ENCODE measurements at regions not wholly inside any gene's neighbourhood (a gene's known extent, or its start where the extent isn't known, plus 50 kb on each side); places are given as distances from the start of the nearest gene placed in this dataset.
A peak's percentile ranks its signal among the peaks of the same experiment; 100 is the strongest.

DNA sequence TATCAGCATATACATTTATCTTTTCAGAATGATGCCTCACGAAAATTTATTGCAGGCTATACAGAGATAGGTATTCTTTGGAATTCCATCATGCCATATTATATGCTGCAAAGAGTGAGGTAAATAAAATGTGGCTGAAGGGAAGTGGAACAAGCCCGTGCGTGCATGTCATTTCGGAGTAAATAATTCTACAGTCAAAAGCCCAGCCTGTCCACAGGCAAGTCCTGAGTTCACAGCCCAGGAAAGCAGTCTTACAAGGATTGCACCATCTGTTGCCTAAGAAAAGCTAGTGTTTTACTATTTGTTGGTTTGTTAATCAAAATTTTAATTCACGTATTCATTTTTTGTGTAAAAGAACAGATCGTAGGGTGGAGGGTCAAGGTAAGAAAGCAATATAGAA is 292.4 kb upstream of the AKR1E2 start:
- no peak for FAIRE-seq
- DNase-seq (ENCODE audit: low spot score), result no peak

DNA sequence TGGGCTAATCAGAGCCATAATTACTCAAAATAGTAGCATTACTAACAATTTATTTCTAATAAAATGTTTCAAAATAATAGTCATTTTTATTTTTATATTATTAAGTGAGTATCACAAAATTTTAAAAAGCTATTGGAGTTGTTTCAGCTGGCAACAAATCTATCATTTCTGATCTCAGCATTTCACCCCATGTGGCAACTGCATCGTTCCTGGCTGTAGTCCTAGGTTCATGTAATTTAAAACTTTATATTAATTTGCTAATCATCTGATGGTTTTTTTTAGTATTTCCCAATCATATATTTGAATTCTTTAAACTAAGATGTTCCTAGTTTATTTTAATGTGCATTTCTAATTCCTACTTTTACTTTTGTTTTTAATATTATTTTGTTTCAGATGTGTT is 293.0 kb upstream of the AKR1E2 start:
- DNase-seq (ENCODE audit: low spot score) (no peak), FAIRE-seq (no peak)

DNA sequence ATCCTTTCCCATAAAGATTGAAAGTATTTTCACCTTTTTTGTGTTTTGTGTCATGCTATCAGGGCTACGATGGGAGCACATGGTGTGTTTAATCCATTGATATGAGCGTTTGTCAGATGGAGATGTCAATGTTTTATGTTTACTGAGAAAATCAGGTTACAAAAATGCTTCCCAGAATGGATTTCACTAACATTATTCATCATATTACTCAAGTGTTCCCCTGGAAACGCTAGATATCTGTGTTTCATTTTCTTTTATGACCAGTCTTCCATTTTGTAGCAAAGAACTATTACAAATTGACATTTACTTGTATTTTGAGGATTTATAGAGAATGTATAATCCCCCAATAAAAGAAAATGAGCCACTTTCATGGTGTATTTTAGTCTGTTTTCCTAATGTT is 293.5 kb upstream of the AKR1E2 start:
- no peak for FAIRE-seq
- DNase-seq (ENCODE audit: low spot score), result no peak

DNA sequence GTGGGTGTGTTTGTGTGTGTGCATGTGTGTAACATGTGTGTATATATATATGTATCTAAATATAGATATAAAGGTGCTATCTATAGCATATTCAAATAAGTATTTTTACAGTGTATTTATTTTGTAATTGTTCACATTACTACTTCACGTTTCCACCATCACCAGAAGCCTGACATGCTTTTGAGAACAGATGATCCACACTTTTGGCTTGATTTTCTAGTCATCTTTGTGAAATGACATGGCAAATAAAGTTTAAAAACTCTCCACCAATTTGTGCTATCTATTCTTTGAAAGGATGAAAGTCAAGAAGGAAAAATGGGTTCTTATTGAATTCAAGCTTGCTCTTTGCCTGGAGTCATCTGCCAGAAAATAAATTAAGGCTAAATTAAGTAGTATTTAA is 294.0 kb upstream of the AKR1E2 start:
- no peak for FAIRE-seq

DNA sequence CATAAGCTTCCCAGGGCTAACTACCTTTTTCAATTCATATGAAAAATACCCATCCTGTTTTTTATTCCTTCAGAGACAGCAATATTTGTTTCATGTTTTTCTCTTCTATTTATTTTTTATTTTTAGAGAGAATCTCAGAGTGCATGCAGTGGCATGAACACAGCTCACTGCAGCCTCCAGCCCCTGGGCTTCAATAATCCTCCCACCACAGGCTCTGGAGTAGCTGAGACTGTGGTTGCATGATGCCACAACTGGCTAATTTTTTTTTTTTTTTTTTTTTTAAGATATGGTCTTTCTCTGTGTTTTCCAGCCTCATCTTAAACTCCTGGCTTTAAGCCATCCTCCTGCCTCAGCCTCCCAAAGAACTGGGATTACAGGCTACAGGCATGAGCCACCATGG is 296.7 kb upstream of the AKR1E2 start:
- FAIRE-seq, result no peak
- no peak for DNase-seq (ENCODE audit: low spot score)

More for the DNA sequence above, 294.0 kb upstream of the AKR1E2 start:
- DNase-seq (ENCODE audit: low spot score), result no peak

DNA sequence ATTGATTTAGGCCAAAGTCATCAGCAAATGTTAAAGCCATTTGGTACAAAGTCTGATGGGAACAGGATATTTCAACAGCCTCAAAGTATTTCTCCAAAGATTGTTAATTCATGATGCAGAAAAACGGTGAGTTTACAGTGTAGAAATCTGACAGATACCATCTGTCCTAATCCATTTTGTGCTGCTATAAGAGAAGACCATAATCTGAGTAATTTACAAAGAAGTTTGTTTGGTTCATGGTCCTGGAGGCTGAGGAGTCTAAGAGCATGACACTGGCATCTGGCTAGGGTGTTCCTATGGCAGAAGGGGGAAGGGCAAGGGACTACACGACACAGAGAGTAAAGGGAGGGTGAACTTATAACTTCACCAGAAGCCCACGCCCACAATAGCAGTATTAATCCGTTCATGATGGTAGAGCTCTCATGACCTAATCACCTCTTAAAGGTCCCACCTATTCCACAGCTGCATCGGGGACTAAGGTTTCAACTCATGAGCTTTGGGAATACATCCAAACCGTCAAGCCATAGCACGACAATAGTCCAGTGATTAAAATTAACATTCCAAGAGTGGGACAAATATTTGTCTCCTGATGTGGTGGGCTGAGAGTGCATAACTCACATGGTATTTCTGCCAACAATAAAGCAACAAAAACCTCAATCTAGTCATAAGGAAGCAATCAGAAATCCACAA is 298.6 kb upstream of the AKR1E2 start:
- no peak for FAIRE-seq
- DNase-seq (ENCODE audit: low spot score), result peak; percentile 41

DNA sequence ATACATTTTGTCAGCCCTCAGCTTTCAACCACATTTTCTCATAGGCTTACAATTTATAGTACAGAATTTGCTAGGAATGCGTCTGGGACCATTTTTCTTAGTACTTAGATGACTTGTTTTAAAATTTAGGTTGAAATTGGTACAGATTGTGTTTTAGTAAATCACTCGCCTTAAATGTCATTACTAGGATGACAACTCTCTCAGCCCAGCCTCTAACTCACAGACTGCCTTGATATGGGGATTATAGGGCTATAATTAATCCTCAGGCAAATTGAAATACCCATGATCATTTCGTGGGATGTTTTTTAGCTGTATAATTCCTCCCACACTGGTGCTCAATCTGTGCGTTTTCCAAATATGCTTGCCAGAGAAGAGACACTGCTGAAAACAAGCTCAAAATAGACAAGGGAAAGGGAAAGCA is 299.7 kb upstream of the AKR1E2 start:
- no peak for FAIRE-seq
- DNase-seq (ENCODE audit: low spot score), result no peak

DNA sequence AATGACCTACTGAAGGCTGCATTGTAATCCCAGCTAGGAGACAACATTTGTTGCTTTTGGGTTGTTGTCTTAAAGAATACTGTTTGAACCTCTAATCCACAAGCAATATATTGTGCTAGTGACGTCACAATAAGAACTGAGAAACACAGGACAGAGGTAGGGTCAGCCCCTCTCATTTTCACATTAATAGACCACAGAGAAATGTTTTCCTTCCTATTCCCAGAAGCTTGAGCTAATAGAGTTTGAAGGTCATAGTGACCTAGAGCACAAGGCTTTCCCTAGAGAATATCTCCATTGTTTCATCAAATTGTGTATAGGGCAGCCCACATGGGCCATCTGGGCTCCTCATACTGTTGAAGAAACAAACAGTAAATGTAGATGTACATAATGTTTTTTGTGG is 300.9 kb upstream of the AKR1E2 start:
- FAIRE-seq (no peak), DNase-seq (ENCODE audit: low spot score) (no peak)

DNA sequence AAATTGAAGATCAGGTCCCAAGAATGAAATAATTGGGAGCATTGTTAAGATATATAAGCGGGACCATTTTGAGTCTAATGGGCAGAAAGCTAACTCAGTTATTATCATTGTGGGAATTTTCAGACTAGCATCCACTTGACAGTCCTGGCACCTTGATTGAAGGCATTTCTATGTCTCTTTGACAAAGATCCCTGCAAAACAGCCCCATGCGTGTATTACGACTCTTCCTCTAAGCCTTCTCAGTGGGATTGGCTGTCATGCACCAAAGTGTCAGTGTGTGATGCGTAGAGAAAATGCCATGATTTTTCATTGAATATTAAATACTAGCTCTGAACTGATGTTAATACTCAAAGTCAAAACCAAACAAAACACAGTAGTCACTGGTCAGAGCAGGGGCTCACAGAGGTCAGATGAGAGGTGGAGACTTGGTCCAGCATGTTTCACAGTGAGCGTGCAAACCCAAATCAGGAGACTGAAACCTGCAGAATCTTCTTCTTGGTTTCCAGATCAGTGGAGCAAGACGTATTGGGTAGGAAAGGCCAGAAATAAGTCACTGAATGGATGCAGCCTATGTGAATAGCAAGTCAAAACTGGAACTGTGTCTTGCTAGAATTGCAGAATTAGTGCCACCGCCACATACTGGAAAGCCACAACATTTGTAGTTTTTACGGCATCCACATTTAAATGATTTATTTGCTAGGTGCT is 303.6 kb upstream of the AKR1E2 start:
- no peak for FAIRE-seq
- no peak for DNase-seq (ENCODE audit: low spot score)

DNA sequence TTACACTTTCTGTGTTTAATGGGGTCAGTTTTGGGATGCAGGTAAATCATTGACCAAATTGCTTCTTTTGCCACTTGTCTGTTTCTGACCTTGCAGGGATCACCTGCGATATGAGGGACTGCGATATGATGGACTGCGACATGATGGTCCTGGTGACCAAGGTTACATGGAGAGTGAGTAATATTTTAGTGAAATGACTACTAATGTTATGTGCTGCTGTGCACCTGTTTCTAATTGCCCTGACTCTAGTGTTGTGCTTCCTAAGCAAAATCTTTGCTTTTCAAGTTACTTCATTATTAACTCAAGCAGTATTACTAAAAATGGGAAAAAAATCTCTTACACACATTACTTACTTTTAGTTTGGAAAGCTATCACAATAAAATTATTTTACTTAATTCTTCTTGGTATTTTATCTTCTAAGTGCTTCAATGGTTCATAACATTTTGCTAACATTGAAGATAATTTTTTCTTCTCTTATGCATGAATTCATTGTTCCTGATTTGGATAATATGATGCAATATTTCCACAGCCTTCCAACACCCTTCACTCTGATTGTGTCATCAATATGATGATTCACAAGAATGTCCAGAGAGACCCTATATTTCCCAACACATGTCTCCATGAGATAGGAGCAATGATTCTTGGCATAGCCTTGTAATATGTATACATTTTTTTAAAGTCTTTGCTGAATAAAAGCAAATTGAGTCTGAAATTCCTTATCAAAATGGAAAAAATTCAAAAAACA is 306.2 kb upstream of the AKR1E2 start:
- FAIRE-seq (peak; percentile 9), DNase-seq (ENCODE audit: low spot score) (no peak)

DNA sequence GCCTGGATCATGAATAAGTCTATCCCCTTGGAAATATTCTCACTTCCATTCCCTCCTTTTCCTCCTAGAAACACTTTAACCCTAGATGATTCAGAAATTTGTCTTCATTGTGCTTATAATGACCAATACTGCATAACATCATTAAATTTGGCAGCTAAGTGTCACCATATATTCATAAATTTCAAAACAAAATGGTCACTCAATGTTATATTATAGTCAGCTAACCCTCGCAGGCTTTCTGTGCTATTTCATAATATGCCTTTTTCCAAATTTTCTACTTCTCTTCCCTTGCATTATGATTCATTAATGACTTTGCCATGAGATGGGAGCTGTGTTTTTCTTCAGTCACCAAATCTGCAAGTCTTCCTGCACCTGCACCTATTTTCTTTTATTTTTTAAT is 308.3 kb upstream of the AKR1E2 start:
- DNase-seq (ENCODE audit: low spot score) (no peak), FAIRE-seq (no peak)

DNA sequence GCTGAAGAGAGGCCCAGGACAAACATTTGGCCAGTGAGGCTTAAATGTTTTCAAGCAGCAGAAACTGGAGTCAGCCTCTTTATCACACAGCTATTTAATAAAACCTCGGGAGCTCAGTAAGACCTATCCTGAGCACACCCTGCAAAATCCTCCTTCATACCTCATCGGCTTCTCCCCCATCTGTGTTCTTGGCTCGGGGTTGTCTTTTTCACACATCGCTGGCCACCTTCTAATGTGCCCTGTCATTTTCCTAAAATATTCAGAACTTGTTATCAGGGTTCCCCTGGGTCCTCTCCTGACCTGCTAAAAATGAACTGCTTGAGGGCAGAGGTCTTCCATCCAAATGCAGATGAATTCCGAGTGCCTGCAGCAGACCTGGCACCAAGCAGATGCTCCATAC is 310.3 kb upstream of the AKR1E2 start:
- DNase-seq (ENCODE audit: low spot score), result no peak

DNA sequence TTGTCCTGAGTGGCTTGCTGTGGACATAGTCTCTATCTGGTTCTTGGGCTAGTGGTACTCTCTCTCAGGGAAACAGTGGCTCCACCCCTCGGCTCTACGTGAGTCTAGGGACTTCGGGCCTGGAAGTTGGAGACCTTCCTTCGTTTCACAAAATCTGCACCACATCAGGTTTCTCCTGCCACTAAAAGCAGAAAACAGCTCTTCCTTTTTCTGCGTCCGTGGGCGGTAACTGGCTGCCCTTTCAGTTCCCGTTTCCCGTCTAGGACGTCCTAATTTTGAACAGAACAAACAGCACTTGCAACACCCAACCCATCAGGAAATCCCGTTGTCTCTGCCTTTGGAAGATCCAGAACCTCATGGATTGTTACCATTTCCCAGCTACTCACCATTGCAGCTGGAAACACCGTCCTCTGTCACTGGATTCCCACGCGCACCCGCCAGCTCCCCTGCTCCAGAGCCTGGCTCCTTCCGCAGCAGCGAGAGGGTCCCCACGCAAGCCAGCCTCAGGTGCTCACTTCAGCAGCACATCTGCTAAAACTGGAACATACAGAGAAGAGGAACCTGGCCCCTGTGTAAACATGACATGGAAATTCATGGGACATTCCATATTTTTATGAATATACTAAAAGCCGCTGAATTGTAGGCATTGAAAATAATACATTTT is 311.4 kb upstream of the AKR1E2 start:
- DNase-seq (ENCODE audit: low spot score) (no peak), FAIRE-seq (no peak)

More for the DNA sequence above, 310.3 kb upstream of the AKR1E2 start:
- no peak for FAIRE-seq

DNA sequence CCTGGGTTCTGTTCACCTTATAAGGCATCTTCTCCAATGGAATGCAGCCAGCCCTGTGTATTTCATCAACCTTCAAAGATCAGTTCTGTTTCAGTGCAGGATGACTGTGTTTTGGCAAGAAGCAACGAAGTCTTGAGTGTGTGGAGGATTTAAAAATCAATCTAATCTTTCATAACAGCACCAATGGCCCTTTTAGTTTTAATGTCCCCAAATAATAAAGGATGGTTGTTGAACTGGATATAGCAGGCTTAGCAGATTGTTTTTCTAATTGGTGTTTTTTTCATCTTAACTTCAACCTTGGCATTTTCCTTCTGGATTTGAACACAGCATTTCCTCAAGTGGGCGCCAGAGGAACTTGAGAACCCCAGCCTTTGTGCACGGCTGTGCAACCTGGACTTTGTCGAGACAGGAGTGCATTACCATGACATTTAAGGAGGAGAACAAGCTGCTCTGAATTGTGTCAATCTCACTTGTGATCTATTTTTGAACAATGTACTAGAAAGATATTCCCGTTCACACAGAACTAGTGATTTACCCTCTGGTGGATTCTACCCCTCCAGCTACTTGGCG is 313.3 kb upstream of the AKR1E2 start:
- FAIRE-seq (peak; percentile 30), DNase-seq (ENCODE audit: low spot score) (peak; percentile 50)

DNA sequence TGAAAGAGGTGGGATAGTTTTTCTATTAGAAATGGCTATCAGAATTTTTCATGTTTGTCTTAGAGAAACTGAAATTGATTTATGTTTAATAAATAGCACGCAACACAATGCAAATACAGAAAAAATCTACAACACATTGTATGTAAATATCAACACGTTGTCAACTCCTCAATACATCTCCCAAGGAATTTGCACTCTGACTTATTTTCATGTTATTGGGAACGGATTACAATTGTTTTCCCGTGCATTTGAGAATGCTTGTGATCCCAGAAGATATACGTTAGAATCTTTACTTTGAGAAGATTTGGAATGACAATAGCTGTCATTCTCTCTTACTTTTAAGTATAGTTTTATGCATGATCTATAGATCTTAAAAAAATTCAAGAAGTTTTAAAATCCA is 313.8 kb upstream of the AKR1E2 start:
- DNase-seq (ENCODE audit: low spot score), result no peak
- FAIRE-seq, result no peak

DNA sequence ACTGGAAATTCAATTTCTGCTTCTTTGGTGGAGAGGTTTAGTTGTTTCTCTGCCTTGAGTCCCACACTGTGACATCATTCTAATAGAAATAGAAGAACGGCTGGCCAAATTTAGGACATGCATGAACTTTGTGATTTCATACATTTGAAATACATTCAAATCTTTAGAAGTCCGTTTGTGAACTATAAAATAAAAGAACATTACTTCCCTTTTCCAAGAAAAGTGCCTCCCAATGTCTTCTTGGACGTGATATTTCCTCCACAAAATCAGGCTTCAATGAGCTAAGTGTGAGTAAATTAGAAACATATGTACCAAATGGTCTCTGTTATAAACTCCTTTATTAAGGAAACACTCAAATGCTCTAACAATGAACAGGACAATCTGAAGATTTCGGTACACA is 314.5 kb upstream of the AKR1E2 start:
- no peak for DNase-seq (ENCODE audit: low spot score)
- no peak for FAIRE-seq

DNA sequence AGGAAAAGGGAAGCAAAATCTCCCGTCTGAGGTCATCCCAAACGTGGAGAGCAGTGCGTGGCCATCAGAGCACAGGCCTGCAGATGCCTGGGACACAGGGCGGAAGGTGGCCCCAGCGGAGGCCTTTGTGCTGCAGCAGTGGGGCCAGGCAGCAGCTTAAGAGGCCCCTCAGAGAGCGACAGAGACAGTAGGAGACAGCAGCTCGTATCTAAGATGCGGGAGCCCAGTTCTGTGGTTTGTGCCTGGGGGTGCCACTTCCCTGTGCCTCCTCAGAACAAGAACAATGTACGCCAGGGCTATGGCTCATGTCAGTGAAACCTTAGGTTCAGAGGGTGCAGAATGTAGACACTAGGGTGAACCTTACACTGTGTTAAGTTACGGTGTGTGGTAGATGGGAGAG is 316.6 kb upstream of the AKR1E2 start:
- FAIRE-seq, result no peak
- no peak for DNase-seq (ENCODE audit: low spot score)

DNA sequence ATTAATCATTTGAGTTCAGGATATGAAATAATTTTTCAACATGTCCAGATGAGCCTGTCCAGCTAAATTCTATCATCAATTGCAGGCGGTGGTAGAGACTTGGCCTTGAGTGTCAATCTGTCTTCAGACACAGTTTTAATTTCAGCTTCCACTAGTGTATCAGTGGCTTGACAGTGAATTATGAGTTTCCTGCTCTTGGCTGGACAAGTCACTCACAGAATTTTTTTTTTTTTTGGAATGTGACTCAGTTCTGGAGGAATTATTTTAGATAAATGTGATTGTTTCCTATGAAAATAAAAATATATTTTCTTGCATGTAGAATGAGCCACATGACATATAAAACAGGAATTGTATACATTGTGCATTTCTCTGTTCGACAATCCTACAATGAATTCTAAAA is 319.9 kb upstream of the AKR1E2 start:
- no peak for DNase-seq (ENCODE audit: low spot score)
- FAIRE-seq, result no peak

DNA sequence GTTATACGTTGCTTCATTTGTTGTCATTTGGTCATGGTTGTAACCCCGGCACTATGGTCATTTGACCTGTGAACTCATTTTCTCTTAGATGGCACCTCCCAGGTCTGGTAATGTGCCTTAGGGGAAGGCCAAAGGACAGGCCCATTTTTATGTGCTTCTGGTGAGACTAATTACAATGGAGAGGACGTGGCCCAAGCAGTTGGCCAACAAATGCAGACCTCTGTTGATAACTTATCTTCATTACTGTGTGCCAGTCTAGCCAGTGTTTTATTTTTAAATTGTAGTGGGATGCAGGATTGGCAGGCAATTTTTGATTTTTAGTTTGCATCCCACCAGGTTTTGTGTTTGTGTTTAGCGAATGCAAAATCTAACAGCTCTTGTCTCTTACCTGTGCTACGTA is 321.5 kb upstream of the AKR1E2 start:
- no peak for FAIRE-seq

DNA sequence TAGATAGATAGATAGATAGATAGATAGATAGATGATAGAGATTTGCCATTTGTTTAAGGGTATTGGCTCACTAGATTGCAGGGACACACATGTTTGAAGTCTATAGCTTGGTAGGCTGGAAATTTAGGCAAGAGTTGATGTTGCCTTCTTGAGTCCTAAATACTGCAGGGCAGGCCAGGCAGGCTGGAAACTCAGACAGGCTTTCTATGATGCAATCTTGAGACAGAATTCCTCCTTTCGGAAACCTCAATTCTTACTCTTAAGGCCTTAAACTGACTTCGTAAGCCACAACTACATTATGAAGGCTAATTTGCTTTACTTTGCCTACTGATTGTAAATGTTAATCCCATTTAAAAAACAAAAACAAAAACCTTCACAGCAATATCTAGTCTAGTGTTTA is 322.9 kb upstream of the AKR1E2 start:
- FAIRE-seq (no peak), DNase-seq (ENCODE audit: low spot score) (no peak)

More for the DNA sequence above, 321.5 kb upstream of the AKR1E2 start:
- DNase-seq (ENCODE audit: low spot score), result no peak

DNA sequence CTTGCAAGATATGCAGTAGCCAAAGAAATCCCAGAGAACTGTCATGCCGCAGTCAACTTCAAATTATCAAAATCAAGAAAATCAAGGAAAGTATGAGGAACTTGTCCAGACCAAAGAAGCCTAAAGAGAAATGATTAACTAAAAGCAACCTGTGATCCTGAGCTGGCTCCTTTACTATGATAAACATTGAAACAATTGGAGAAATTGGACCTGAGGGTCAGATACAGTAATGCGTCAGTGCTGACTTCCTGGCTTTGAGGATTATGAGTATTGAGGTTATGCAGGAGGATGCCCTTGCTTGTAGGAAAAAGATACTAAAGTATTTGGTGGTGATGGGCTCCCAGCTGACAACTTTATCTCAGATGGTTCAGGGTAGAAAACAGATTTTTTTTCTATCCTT is 324.7 kb upstream of the AKR1E2 start:
- FAIRE-seq (no peak), DNase-seq (ENCODE audit: low spot score) (no peak)
